Lung (tissue), 11 donors: ENCODE measurements at regions not wholly inside any gene's neighbourhood (a gene's known extent, or its start where the extent isn't known, plus 50 kb on each side); places are given as distances from the start of the nearest gene placed in this dataset.
"Not testable (repeated sequence)": the region's sequence is repeated elsewhere in the genome, so short reads cannot be mapped to it uniquely, and the experiment has no call there.

ENCODE experiments used
- ATAC-seq: fragments of 200-7000 bp; cut with Tn5 transposase; one replicate; pipeline ENCODE4 v1.9.1; 2020; ENCODE audit warnings: moderate number of reproducible peaks; ENCODE audit not compliant: insufficient read depth, low FRiP score
- DNase-seq, 3 donors: peaks; one replicate each; pipeline ENCODE4 v3.0.0-alpha.2; 2013 to 2017
- H3K27ac ChIP-seq, 2 donors: one replicate each; pipeline ENCODE4 v1.5.1; 2013; ENCODE audit warnings: mild to moderate bottlenecking in 2 of 2, moderate library complexity in 2 of 2, control low read depth in 1 of 2, inconsistent platforms in 1 of 2, low read depth in 1 of 2, low read length in 1 of 2
- H3K27me3 ChIP-seq, 3 donors: one replicate each; pipeline ENCODE4 v1.5.1; 2013; ENCODE audit warnings: low read length in 2 of 3; ENCODE audit not compliant: control insufficient read depth in 3 of 3, insufficient read depth in 3 of 3
- H3K36me3 ChIP-seq, 4 donors: one replicate each; pipeline ENCODE4 v1.5.1; 2013; ENCODE audit warnings: low read length in 4 of 4, mild to moderate bottlenecking in 1 of 4, moderate library complexity in 1 of 4; ENCODE audit not compliant: control insufficient read depth in 4 of 4, insufficient read depth in 4 of 4
- H3K4me1 ChIP-seq, 5 donors: one replicate each; pipeline ENCODE4 v1.5.1; 2013; ENCODE audit warnings: low read length in 5 of 5, mild to moderate bottlenecking in 2 of 5, moderate library complexity in 1 of 5; ENCODE audit not compliant: control insufficient read depth in 5 of 5, insufficient read depth in 5 of 5
- H3K4me3 ChIP-seq: one replicate; pipeline ENCODE4 v1.5.1; 2013; ENCODE audit warnings: mild to moderate bottlenecking, control low read depth, moderate library complexity
- H3K9ac ChIP-seq, 2 donors: one replicate each; pipeline ENCODE4 v1.5.1; 2013; ENCODE audit warnings: low read length in 2 of 2, control low read depth in 1 of 2; ENCODE audit not compliant: insufficient read depth in 1 of 2
- H3K9me3 ChIP-seq, 4 donors: one replicate each; pipeline ENCODE4 v1.5.1; 2013; ENCODE audit warnings: low read length in 3 of 4, mild to moderate bottlenecking in 1 of 4, moderate library complexity in 1 of 4; ENCODE audit not compliant: control insufficient read depth in 4 of 4, insufficient read depth in 3 of 4
- WGBS, 2 donors: extraction: QIAGEN DNeasy Blood & Tissue Kit; methylation state at CpG; one replicate each; pipeline ENCODE4 v1.1.7; 2013; 5-methylcytosine and 5-hydroxymethylcytosine counted together
- TF ChIP-seq, protein P1 (sequence below): IDR thresholded peaks from 2 replicates; pipeline ENCODE4 v1.5.1; 2012; ENCODE audit warnings: mild to moderate bottlenecking; ENCODE audit errors: control extremely low read depth, extremely low read depth
- donor health status: control.
- donor health status: control.
- donor health status: Bipolar disorder and iron deficiency.
- donor health status: healthy.
- donor health status: DM: yes; HTN: yes; CAD: no.

DNA sequence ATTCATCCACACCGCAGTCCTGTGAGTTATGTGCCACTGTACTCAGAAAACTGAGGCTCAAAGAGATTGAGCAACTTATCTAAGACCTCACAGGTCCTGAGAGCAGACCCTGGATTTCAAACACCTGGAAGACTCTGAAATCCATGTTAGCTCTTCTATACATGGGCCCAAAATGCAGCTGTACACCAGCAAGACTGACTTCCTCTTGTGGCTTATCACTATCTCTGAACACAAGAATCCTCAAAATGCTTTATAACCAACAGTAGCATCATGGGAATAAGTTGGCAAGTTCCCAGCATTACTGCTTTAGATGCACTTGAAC, 188.6 kb downstream of the FOXD4L6 start:
- peaks cover 0 to 11% (median 4%) of the 10 kb centered on the region in 4 donors for H3K9me3 ChIP-seq
- H3K4me1 ChIP-seq, H3K36me3 ChIP-seq, H3K9ac ChIP-seq, ATAC-seq, H3K27ac ChIP-seq, H3K4me3 ChIP-seq, DNase-seq, H3K27me3 ChIP-seq: not testable (repeated sequence)
- WGBS, 2 donors: 93 to 94% methylated on average over 1 of the region's 1 CpG

DNA sequence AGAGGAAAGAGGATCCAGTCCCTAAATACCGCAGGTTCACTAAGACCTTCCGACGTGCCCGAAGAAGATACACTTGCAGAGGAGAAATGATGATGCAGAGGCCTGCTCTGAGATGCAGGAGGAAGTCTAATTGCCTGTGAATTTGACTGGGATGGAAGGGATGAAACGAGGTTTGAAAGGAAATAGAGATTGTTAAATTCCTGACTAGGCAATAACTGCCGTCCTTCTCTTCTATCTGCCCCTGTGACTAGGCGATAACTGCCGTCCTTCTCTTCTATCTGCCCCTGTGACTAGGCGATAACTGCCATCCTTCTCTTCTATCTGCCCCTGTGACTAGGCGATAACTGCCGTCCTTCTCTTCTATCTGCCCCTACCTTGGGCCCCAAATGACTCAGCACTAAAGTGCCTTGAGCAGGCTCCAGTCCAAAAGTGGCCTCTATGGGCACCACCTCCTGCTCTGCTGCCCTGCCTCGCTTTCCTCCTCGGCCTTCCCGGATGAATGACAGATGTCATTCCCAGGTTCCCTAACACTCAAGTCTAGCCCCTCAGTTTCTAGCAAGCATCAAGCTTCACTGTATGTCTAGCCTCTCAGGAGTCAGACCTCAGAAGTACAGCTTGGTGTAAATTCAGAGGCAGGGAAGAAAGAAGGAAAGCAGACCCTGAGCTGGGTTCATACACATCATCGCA, 189.1 kb downstream of the FOXD4L6 start:
- 83 to 85% methylated on average over 15 of the region's 15 CpGs for WGBS, 2 donors
- ATAC-seq, H3K9ac ChIP-seq, H3K27ac ChIP-seq, H3K27me3 ChIP-seq, H3K36me3 ChIP-seq, H3K4me1 ChIP-seq, DNase-seq, H3K4me3 ChIP-seq: not testable (repeated sequence)
- H3K9me3 ChIP-seq: peaks cover 0 to 13% (median 5%) of the 10 kb centered on the region in 4 donors

DNA sequence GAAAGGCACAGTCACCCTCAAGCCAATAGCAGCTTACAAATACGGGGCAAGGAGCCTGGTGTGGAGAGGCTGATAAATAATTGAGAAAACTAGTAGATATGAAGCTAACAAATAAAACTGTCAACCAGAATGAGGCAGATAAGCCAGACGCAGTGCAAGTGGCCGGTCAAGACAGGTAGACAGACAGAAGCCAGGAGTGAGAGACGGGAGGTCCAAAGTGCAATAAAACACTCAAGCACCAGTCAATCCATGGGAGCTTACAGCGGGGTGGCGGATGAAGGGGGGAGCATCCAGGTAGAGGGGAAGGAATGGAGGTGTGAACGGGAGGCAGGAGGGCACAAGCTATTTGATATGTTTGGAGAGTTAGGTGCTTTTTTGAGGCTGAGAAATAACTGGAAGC, 193.1 kb downstream of the FOXD4L6 start:
- H3K27me3 ChIP-seq: no peaks in the 10 kb centered on the region
- H3K9me3 ChIP-seq: peaks cover 4 to 23% (median 17%) of the 10 kb centered on the region in 4 donors
- no peak overlapping the region for H3K4me3 ChIP-seq
- no peak for DNase-seq
- no peaks in the 10 kb centered on the region for H3K4me1 ChIP-seq
- no peak overlapping the region for H3K9ac ChIP-seq
- H3K27ac ChIP-seq: no peak overlapping the region
- TF ChIP-seq, protein P1, sequence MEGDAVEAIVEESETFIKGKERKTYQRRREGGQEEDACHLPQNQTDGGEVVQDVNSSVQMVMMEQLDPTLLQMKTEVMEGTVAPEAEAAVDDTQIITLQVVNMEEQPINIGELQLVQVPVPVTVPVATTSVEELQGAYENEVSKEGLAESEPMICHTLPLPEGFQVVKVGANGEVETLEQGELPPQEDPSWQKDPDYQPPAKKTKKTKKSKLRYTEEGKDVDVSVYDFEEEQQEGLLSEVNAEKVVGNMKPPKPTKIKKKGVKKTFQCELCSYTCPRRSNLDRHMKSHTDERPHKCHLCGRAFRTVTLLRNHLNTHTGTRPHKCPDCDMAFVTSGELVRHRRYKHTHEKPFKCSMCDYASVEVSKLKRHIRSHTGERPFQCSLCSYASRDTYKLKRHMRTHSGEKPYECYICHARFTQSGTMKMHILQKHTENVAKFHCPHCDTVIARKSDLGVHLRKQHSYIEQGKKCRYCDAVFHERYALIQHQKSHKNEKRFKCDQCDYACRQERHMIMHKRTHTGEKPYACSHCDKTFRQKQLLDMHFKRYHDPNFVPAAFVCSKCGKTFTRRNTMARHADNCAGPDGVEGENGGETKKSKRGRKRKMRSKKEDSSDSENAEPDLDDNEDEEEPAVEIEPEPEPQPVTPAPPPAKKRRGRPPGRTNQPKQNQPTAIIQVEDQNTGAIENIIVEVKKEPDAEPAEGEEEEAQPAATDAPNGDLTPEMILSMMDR: no peak
- H3K36me3 ChIP-seq: no peaks in the 10 kb centered on the region
- WGBS, 2 donors: 80 to 84% methylated on average over 7 of the region's 7 CpGs
- ATAC-seq: no peak

DNA sequence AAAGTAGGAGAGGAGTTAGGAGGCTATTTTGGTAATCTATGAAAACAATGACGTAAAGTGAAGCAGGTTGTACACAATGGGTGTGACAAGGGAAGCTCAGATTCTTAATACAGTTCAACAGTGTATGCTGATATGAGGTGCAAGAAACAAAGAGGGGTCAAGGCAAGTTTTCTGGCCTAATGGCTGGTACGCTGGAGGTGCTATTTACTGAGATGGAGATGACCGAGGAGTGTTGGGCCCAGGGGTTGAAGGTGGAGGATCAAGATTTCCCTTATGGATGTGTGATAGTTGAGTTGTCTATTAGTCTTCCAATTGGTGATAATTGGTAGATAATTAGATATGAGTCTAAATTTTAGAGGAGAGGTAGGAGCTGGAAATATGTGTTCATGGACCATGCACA, 194.0 kb downstream of the FOXD4L6 start:
- DNase-seq, H3K27me3 ChIP-seq, H3K36me3 ChIP-seq, H3K27ac ChIP-seq, H3K9ac ChIP-seq, ATAC-seq, H3K4me1 ChIP-seq, H3K4me3 ChIP-seq: not testable (repeated sequence)
- 94 to 96% methylated on average over 3 of the region's 3 CpGs for WGBS, 2 donors
- H3K9me3 ChIP-seq: peaks cover 4 to 28% (median 20%) of the 10 kb centered on the region in 4 donors

DNA sequence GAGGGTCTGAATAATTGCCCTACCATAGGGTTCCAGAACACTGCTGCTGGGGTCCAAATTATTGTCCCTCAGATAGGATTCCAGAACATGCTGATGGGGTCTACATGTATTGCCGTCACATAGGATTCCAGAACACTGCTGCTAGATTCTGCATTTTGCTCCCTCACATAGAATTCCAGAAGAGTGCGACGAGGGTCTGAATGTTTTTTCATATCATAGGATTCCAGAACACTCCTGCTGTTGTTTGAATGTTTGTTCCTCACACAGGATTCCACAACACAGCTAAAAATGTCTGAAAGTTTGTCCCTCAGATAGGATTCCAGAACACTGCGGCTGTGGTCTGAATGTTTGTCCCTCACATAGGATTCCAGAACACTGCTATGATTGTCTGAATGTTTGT, 198.1 kb downstream of the FOXD4L6 start:
- not testable (repeated sequence) for DNase-seq, H3K27me3 ChIP-seq, H3K27ac ChIP-seq, H3K4me1 ChIP-seq, H3K9ac ChIP-seq, H3K36me3 ChIP-seq, ATAC-seq, H3K4me3 ChIP-seq
- 83 to 90% methylated on average over 4 of the region's 4 CpGs for WGBS, 2 donors
- H3K9me3 ChIP-seq: peaks cover 29 to 61% (median 44%) of the 10 kb centered on the region in 4 donors

DNA sequence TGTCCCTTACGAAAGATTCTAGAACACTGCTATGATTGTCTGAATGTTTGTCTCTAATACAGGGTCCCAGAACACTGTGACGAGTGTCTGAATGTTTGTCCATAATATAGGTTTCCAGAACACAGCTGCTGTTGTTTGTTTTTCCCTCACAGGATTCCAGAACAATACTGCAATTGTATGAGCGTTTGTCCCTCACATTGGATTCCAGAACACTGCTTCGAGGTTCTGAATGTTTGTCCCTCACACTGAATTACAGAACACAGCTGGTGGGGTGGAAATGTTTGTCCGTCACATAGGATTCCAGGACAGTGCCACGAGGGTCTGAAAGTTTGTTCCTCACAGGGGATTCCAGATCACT, 199.0 kb downstream of the FOXD4L6 start:
- H3K4me3 ChIP-seq, DNase-seq, H3K4me1 ChIP-seq, ATAC-seq, H3K27ac ChIP-seq, H3K27me3 ChIP-seq, H3K36me3 ChIP-seq, H3K9ac ChIP-seq: not testable (repeated sequence)
- peaks cover 32 to 68% (median 49%) of the 10 kb centered on the region in 4 donors for H3K9me3 ChIP-seq
- WGBS, 2 donors: 78 to 87% methylated on average over 6 of the region's 6 CpGs
